Mesendoderm (in vitro differentiated cells): ENCODE measurements at regions not wholly inside any gene's neighbourhood (a gene's known extent, or its start where the extent isn't known, plus 50 kb on each side); places are given as distances from the start of the nearest gene placed in this dataset.

Experiments used
- DNase-seq: peaks from one replicate; pipeline ENCODE4 v3.0.0; 2013
- H2AK5ac ChIP-seq: 2 replicates; pipeline ENCODE4 v1.6.1; 2013; ENCODE audit warnings: low read length, inconsistent platforms
- H2BK120ac ChIP-seq: 2 replicates; pipeline ENCODE4 v1.6.1; 2013; ENCODE audit warnings: low read depth, mild to moderate bottlenecking, low read length, moderate library complexity, mixed read lengths
- H2BK15ac ChIP-seq: replicated peaks from 2 replicates; pipeline ENCODE4 v1.6.1; 2013; ENCODE audit warnings: low read depth, mild to moderate bottlenecking, moderate library complexity
- H2BK5ac ChIP-seq: 2 replicates; pipeline ENCODE4 v1.6.1; 2013; ENCODE audit warnings: low read length, inconsistent platforms
- H3K18ac ChIP-seq: 2 replicates; pipeline ENCODE4 v1.6.1; 2013; ENCODE audit warnings: mild to moderate bottlenecking, low read length, mixed read lengths
- H3K23ac ChIP-seq: one replicate; pipeline ENCODE4 v1.6.1; 2013; ENCODE audit warnings: low read length
- H3K27ac ChIP-seq: 2 replicates; pipeline ENCODE4 v1.5.1; 2013; ENCODE audit warnings: low read depth, mild to moderate bottlenecking, inconsistent platforms, low read length, moderate library complexity
- H3K27me3 ChIP-seq: 2 replicates; pipeline ENCODE4 v1.6.1; 2013; ENCODE audit warnings: low read length, control low read depth, mild to moderate bottlenecking, inconsistent platforms; ENCODE audit not compliant: insufficient read depth, poor library complexity
- H3K36me3 ChIP-seq: 2 replicates; pipeline ENCODE4 v1.6.1; 2013; ENCODE audit warnings: low read length, inconsistent platforms; ENCODE audit not compliant: control insufficient read depth, insufficient read depth
- H3K4ac ChIP-seq: one replicate; pipeline ENCODE4 v1.6.1; 2013; ENCODE audit warnings: low read depth, mild to moderate bottlenecking, low read length, moderate library complexity
- H3K4me1 ChIP-seq: 2 replicates; pipeline ENCODE4 v1.6.1; 2013; ENCODE audit warnings: low read depth, low read length, inconsistent platforms; ENCODE audit not compliant: control insufficient read depth
- H3K4me2 ChIP-seq: 2 replicates; pipeline ENCODE4 v1.6.1; 2013; ENCODE audit warnings: low read length
- H3K4me3 ChIP-seq: 2 replicates; pipeline ENCODE4 v1.5.1; 2013; ENCODE audit warnings: mild to moderate bottlenecking, low read length
- H3K56ac ChIP-seq: one replicate; pipeline ENCODE4 v1.6.1; 2013; ENCODE audit warnings: low read length
- H3K79me1 ChIP-seq: 2 replicates; pipeline ENCODE4 v1.6.1; 2013; ENCODE audit warnings: low read length, inconsistent platforms
- H3K79me2 ChIP-seq: 2 replicates; pipeline ENCODE4 v1.6.1; 2013; ENCODE audit warnings: mild to moderate bottlenecking, low read length; ENCODE audit not compliant: control insufficient read depth, insufficient read depth
- H3K9ac ChIP-seq: 2 replicates; pipeline ENCODE4 v1.6.1; 2013; ENCODE audit warnings: low read length, inconsistent platforms
- H4K5ac ChIP-seq: one replicate; pipeline ENCODE4 v1.6.1; 2013; ENCODE audit warnings: low read length
- H4K8ac ChIP-seq: one replicate; pipeline ENCODE4 v1.6.1; 2013; ENCODE audit warnings: low read depth, mild to moderate bottlenecking, control low read depth, low read length, moderate library complexity
- WGBS: extraction: QIAGEN DNeasy Blood & Tissue Kit; methylation state at CpG from one replicate; pipeline ENCODE4 v1.1.7; 2013; ENCODE audit warnings: low lambda C conversion rate, missing lambda C conversion rate; ENCODE audit not compliant: insufficient coverage; ENCODE audit errors: extremely low coverage; 5-methylcytosine and 5-hydroxymethylcytosine counted together

DNA sequence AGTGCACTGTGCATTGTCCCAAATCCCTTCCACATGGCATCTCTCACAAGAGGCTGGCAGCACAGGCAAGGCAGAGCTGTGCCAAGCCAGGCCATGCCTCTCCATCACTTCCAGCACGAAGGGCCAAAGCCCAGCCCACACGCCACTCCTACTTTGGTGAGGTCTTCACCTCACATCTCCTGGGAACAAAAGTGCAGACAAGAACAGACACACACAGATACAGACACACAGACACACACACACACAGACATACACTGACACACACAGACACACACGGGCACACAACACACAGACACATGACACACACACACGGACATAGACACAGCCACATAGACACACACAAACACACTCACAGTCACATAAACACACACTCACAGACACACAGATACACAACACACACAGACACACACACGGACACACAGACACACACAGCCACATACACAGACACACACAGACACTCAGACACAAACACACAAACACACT is 233.3 kb downstream of the UACA start:
- Histone ChIP-seq H3K79me1 (no peaks in the 10 kb centered on the region), H2AK5ac (no peak overlapping the region), H4K8ac (no peak overlapping the region), H3K4ac (no peak overlapping the region), H4K5ac (no peak overlapping the region), H3K4me1 (no peaks in the 10 kb centered on the region), H3K18ac (no peak overlapping the region), H2BK5ac (no peak overlapping the region), H3K27me3 (no peaks in the 10 kb centered on the region), H3K4me3 (no peak overlapping the region), H3K4me2 (no peak overlapping the region), H3K79me2 (no peaks in the 10 kb centered on the region), H3K27ac (no peak overlapping the region), H3K36me3 (no peaks in the 10 kb centered on the region), H3K56ac (no peak overlapping the region), H2BK15ac (no peak overlapping the region), H3K23ac (no peak overlapping the region), H3K9ac (no peak overlapping the region), H2BK120ac (no peak overlapping the region)
- no peak for DNase-seq
- WGBS = no CpG with 5 or more reads among the region's 5 CpGs

DNA sequence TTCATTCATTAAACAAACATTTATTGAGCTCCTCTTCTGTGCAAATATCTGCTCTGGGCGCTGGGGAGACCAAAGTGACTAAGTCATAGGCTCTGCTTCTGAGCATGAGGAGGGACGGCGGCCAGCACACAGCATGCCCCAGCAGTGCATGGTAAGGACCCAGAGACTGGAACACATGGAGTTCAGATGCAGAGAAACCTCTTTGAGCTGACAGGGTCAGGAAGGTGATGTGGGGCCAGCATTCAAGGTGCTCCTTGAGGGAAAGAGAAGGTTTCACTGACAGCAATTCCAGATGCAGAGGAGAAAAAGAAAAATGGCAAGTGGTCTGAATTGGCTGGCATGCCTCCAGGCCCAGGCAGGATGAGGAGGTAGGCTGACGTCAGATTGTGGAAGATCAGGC is 234.5 kb downstream of the UACA start:
- no peak overlapping the region for H3K4me3 ChIP-seq
- no peak overlapping the region for H3K23ac ChIP-seq
- no peak overlapping the region for H3K9ac ChIP-seq
- H3K4me2 ChIP-seq = no peak overlapping the region
- H2BK5ac ChIP-seq = no peak overlapping the region
- H3K56ac ChIP-seq = no peak overlapping the region
- H3K27ac ChIP-seq = no peak overlapping the region
- no peaks in the 10 kb centered on the region for H3K79me2 ChIP-seq
- no peaks in the 10 kb centered on the region for H3K4me1 ChIP-seq
- H2AK5ac ChIP-seq = no peak overlapping the region
- no CpG with 5 or more reads among the region's 4 CpGs for WGBS
- H3K18ac ChIP-seq = no peak overlapping the region
- H3K4ac ChIP-seq = no peak overlapping the region
- no peaks in the 10 kb centered on the region for H3K27me3 ChIP-seq
- H3K36me3 ChIP-seq = no peaks in the 10 kb centered on the region
- no peak overlapping the region for H4K5ac ChIP-seq
- H2BK15ac ChIP-seq = no peak overlapping the region
- no peaks in the 10 kb centered on the region for H3K79me1 ChIP-seq
- no peak overlapping the region for H2BK120ac ChIP-seq
- DNase-seq = no peak
- H4K8ac ChIP-seq = no peak overlapping the region

DNA sequence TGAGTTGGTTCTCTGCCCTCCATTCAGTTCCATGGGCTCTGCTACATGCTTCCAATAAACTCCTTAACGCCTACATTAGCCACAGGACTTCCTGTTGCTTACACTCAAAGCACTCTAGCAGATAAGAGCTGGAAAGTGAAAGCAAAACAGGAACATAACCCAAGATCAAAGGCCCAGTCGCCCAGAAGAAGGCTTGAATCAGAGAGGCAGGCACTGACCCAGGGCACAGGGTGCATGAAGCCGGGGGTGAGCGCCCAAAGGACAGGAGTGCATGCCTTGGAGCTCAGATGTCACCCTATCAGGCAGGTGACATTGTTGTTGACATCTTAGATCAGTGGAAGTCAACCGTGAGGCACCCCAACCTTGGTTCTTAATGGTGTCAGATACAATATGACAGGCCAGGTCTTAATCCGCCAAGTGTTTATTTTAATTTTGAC is 235.1 kb downstream of the UACA start:
- no peak overlapping the region for H3K9ac ChIP-seq
- H3K4me3 ChIP-seq = no peak overlapping the region
- no CpG with 5 or more reads among the region's 6 CpGs for WGBS
- no peak overlapping the region for H2BK120ac ChIP-seq
- peak; percentile 63 for DNase-seq
- no peaks in the 10 kb centered on the region for H3K36me3 ChIP-seq
- no peak overlapping the region for H3K4ac ChIP-seq
- no peak overlapping the region for H3K27ac ChIP-seq
- H3K79me2 ChIP-seq = no peaks in the 10 kb centered on the region
- no peak overlapping the region for H2AK5ac ChIP-seq
- H2BK5ac ChIP-seq = no peak overlapping the region
- no peak overlapping the region for H3K18ac ChIP-seq
- no peak overlapping the region for H4K8ac ChIP-seq
- no peak overlapping the region for H4K5ac ChIP-seq
- no peak overlapping the region for H3K56ac ChIP-seq
- H3K4me2 ChIP-seq = no peak overlapping the region
- no peak overlapping the region for H3K23ac ChIP-seq
- H2BK15ac ChIP-seq = no peak overlapping the region
- H3K27me3 ChIP-seq = no peaks in the 10 kb centered on the region
- no peaks in the 10 kb centered on the region for H3K4me1 ChIP-seq
- H3K79me1 ChIP-seq = no peaks in the 10 kb centered on the region

DNA sequence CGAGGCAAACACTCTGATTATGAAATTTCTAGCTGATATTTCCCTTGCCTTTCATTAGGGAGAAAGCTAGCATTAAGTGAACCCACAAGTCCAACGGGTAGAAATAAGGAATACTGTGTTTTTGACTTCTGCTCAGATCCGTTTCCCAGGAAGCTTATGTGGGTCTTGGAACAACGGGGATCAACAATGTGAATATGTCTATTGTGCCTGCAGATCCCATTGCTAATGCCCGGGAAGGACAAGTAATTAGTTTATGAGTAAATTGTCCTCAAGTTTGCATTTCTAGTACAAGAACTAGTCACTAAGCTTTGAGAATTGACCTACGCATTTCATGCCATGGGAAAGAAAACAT is 236.4 kb downstream of the UACA start:
- Histone ChIP-seq H4K5ac (no peak overlapping the region), H3K79me1 (no peaks in the 10 kb centered on the region), H3K9ac (no peak overlapping the region), H3K4ac (no peak overlapping the region), H3K4me2 (no peak overlapping the region), H3K18ac (no peak overlapping the region), H3K4me3 (no peak overlapping the region), H2BK5ac (no peak overlapping the region), H4K8ac (no peak overlapping the region), H3K79me2 (no peaks in the 10 kb centered on the region), H2AK5ac (no peak overlapping the region), H3K27me3 (no peaks in the 10 kb centered on the region), H3K27ac (no peak overlapping the region), H3K23ac (no peak overlapping the region), H3K56ac (no peak overlapping the region), H2BK15ac (no peak overlapping the region), H3K4me1 (no peaks in the 10 kb centered on the region), H3K36me3 (no peaks in the 10 kb centered on the region), H2BK120ac (no peak overlapping the region)
- no CpG with 5 or more reads among the region's 6 CpGs for WGBS
- no peak for DNase-seq

DNA sequence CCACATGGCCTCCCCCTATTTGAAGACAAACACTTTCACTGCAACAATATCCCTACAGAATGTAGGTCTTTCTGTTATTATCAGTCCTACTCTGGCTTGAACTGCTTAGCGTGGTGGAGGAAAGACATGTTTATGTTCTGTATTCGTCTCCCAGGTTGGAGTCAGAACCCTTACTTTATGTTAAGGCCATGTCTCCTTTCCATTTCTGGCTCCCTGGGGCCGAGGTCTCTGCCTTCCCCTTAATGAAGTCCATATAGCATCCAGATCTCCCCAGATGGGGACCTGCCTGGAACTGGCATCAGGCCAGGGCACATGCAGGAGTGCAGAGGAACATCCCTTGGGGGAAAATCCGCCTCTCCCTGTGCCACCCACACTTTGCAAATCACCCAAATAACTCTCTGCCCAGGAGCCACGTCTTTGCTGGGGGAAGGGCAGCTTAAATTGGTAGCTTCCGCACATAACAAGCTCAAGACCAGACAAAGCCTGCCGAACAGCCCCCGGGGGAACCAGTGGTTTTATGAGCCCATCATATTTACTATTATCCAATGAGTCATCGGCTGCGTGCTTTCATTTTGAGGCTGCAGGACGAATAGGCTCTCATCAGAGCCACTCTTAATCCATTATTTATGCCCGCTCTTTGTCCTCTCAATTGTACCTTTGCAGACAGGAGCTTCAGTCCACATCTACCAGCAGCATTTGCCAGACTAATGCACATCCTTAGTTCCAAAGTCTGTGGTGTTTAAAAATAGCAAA is 237.0 kb downstream of the UACA start:
- Histone ChIP-seq H3K23ac (no peak overlapping the region), H3K27ac (no peak overlapping the region), H3K79me1 (no peaks in the 10 kb centered on the region), H2AK5ac (no peak overlapping the region), H2BK5ac (no peak overlapping the region), H3K27me3 (no peaks in the 10 kb centered on the region), H3K56ac (no peak overlapping the region), H4K5ac (no peak overlapping the region), H3K4me2 (no peak overlapping the region), H2BK15ac (no peak overlapping the region), H3K4me1 (no peaks in the 10 kb centered on the region), H2BK120ac (no peak overlapping the region), H3K79me2 (no peaks in the 10 kb centered on the region), H3K9ac (no peak overlapping the region), H3K4me3 (no peak overlapping the region), H3K4ac (no peak overlapping the region), H3K36me3 (no peaks in the 10 kb centered on the region), H3K18ac (no peak overlapping the region), H4K8ac (no peak overlapping the region)
- no CpG with 5 or more reads among the region's 12 CpGs for WGBS
- DNase-seq = no peak

DNA sequence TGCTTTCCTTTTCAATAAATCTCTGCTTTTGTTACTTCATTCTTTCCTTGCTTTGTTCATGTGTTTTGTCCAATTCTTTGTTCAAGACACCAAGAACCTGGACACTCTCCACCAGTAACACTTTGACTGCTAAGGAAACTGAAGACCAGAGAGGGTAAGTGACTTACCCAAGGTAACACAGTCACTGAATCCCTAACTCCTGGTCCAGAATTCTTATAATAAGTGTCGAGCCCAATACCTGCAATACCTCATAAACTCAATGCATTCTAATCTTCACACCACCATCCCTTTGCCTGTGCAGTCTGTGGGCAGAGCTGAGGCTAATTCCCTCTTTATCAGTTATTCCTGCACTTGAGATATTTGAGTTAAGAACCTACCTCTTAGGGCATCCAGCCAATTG is 237.8 kb downstream of the UACA start:
- Histone ChIP-seq H3K27me3 (no peaks in the 10 kb centered on the region), H2BK120ac (no peak overlapping the region), H3K4me3 (no peak overlapping the region), H3K4ac (no peak overlapping the region), H3K56ac (no peak overlapping the region), H4K5ac (no peak overlapping the region), H3K23ac (no peak overlapping the region), H2BK15ac (no peak overlapping the region), H3K4me2 (no peak overlapping the region), H2AK5ac (no peak overlapping the region), H3K79me2 (no peaks in the 10 kb centered on the region), H3K79me1 (no peaks in the 10 kb centered on the region), H3K18ac (no peak overlapping the region), H3K27ac (no peak overlapping the region), H4K8ac (no peak overlapping the region), H3K9ac (no peak overlapping the region), H2BK5ac (no peak overlapping the region), H3K36me3 (no peaks in the 10 kb centered on the region), H3K4me1 (no peaks in the 10 kb centered on the region)
- no CpG with 5 or more reads among the region's 1 CpG for WGBS
- DNase-seq = no peak
